A549 (cell line): ENCODE measurements at regions not wholly inside any gene's neighbourhood (a gene's known extent, or its start where the extent isn't known, plus 50 kb on each side); places are given as distances from the start of the nearest gene placed in this dataset.

Experiments used
- ATAC-seq, 2 experiments: fragments of 200-7000 bp in 1 of 2; fragments of >200 bp in 1 of 2; cut with Nextera tagmentation in 1 of 2; cut with Tn5 transposase in 1 of 2; 3 replicates each; pipeline versions ENCODE4 v1.8.0 to v1.9.1; 2018 to 2020; ENCODE audit warnings: mild to moderate bottlenecking in 1 of 2, moderate library complexity in 1 of 2
- CTCF ChIA-PET: fragments of 300-600 bp; sonication (Branson Sonifier 250); formaldehyde crosslinking; extraction: SDS; loops from one replicate; lab custom pipeline; 2021; ENCODE audit warnings: antibody characterized with exemption, inconsistent platforms; lab: Yijun Ruan, JAX
- POLR2A ChIA-PET: fragments of 350-600 bp; formaldehyde crosslinking; extraction: SDS; loops from one replicate; lab custom pipeline; 2021; ENCODE audit warnings: antibody characterized with exemption, inconsistent platforms; lab: Yijun Ruan, JAX
- DNase-seq, 2 experiments: peaks; one replicate each; pipeline versions ENCODE4 v3.0.0 to v3.0.0-alpha.2; 2011 to 2016; ENCODE audit warnings: low read depth in 1 of 2, low spot score in 1 of 2
- FAIRE-seq: peaks from 2 replicates; lab custom pipeline; 2011; peaks lifted over from hg19 to GRCh38; lab: Jason Lieb, UNC
- H3K27ac ChIP-seq, 2 experiments: fragments of >200 bp; sonication (Bioruptor Twin); formaldehyde crosslinking; 3 replicates each; pipeline ENCODE4 v1.5.1; 2016 to 2017
- H3K4me1 ChIP-seq: fragments of >200 bp; sonication (Bioruptor Twin); formaldehyde crosslinking; 3 replicates; pipeline ENCODE4 v1.6.1; 2016
- H3K4me2 ChIP-seq: fragments of >200 bp; sonication (Bioruptor Twin); formaldehyde crosslinking; 3 replicates; pipeline ENCODE4 v1.6.1; 2016
- H3K4me3 ChIP-seq: fragments of >200 bp; sonication (Bioruptor Twin); formaldehyde crosslinking; 3 replicates; pipeline ENCODE4 v1.5.1; 2016
- H3K9me3 ChIP-seq: fragments of >200 bp; sonication (Bioruptor Twin); formaldehyde crosslinking; 3 replicates; pipeline ENCODE4 v1.6.1; 2016
- ATOH8 ChIP-seq: fragments of 250-450 bp; sonication (Bioruptor Pico); IDR thresholded peaks from 2 replicates; pipeline ENCODE4 v1.5.0; 2020; ENCODE audit warnings: low read depth, mild to moderate bottlenecking, moderate library complexity
- BHLHE40 ChIP-seq: IDR thresholded peaks from 2 replicates; pipeline ENCODE4 v1.6.1; 2012; ENCODE audit warnings: low read depth, low read length, inconsistent platforms
- CEBPB ChIP-seq, 2 experiments: fragments of >200 bp in 1 of 2; sonication (Bioruptor Twin) in 1 of 2; formaldehyde crosslinking in 1 of 2; IDR thresholded peaks; 2 replicates each; pipeline ENCODE4 v1.6.1; 2012 to 2016
- CHD2 ChIP-seq: fragments of 150-350 bp; IDR thresholded peaks from 2 replicates; pipeline ENCODE4 v1.6.1; 2014; ENCODE audit warnings: low read length; ENCODE audit not compliant: partially characterized antibody
- CHD4 ChIP-seq: fragments of 200-600 bp; sonication (generic); IDR thresholded peaks from 2 replicates; pipeline ENCODE4 v1.6.1; 2016; ENCODE audit warnings: antibody characterized with exemption, mild to moderate bottlenecking, borderline replicate concordance
- E2F6 ChIP-seq: IDR thresholded peaks from 2 replicates; pipeline ENCODE4 v1.6.1; 2012; ENCODE audit warnings: low read depth, borderline replicate concordance
- EHF ChIP-seq: fragments of 250-450 bp; sonication (Bioruptor Pico); IDR thresholded peaks from 2 replicates; pipeline ENCODE4 v1.5.0; 2020; ENCODE audit warnings: mild to moderate bottlenecking
- ELK1 ChIP-seq: fragments of 150-350 bp; IDR thresholded peaks from 2 replicates; pipeline ENCODE4 v1.6.1; 2014; ENCODE audit warnings: low read depth, mild to moderate bottlenecking, low read length
- EP300 ChIP-seq, 2 experiments: fragments of >200 bp; sonication (Bioruptor Twin); formaldehyde crosslinking; IDR thresholded peaks; 2 replicates in 1 of 2; 3 replicates in 1 of 2; pipeline ENCODE4 v1.6.1; 2016 to 2017
- FOXS1 ChIP-seq: fragments of 250-450 bp; sonication (Bioruptor Pico); IDR thresholded peaks from 2 replicates; pipeline ENCODE4 v1.5.0; 2020; ENCODE audit warnings: mild to moderate bottlenecking, moderate library complexity
- HOXB5 ChIP-seq: fragments of 250-450 bp; sonication (Bioruptor Pico); IDR thresholded peaks from 2 replicates; pipeline ENCODE4 v1.5.0; 2020; ENCODE audit warnings: mild to moderate bottlenecking, moderate library complexity
- JUN ChIP-seq, 2 experiments: fragments of >200 bp; sonication (Bioruptor Twin); formaldehyde crosslinking; IDR thresholded peaks; 2 replicates in 1 of 2; 3 replicates in 1 of 2; pipeline ENCODE4 v1.6.1; 2016 to 2017
- MYC ChIP-seq: IDR thresholded peaks from 2 replicates; pipeline ENCODE4 v1.6.1; 2012; ENCODE audit warnings: mild to moderate bottlenecking, inconsistent platforms, low read length, improper control_type of control experiment, borderline replicate concordance
- NPAS2 ChIP-seq: fragments of 250-450 bp; sonication (Bioruptor Pico); IDR thresholded peaks from 2 replicates; pipeline ENCODE4 v1.8.0; 2022; ENCODE audit warnings: mild to moderate bottlenecking, moderate library complexity, borderline replicate concordance
- NR3C1 ChIP-seq: fragments of >200 bp; sonication (Bioruptor Twin); formaldehyde crosslinking; IDR thresholded peaks from 3 replicates; pipeline ENCODE4 v1.6.1; 2017
- PHF8 ChIP-seq: fragments of 200-600 bp; sonication (generic); IDR thresholded peaks from 2 replicates; pipeline ENCODE4 v1.6.1; 2016; ENCODE audit warnings: low read depth, mild to moderate bottlenecking, antibody characterized with exemption, moderate library complexity, borderline replicate concordance
- POLR2AphosphoS2 ChIP-seq: conservative IDR thresholded peaks from 2 replicates; pipeline ENCODE4 v1.6.1; 2012; ENCODE audit warnings: low read length, improper control_type of control experiment, inconsistent platforms
- RAD21 ChIP-seq, 2 experiments: fragments of >200 bp in 1 of 2; sonication (Bioruptor Twin) in 1 of 2; formaldehyde crosslinking in 1 of 2; IDR thresholded peaks in 1 of 2; conservative IDR thresholded peaks in 1 of 2; 2 replicates in 1 of 2; 3 replicates in 1 of 2; pipeline ENCODE4 v1.6.1; 2012 to 2018; ENCODE audit warnings: inconsistent platforms in 1 of 2
- RCOR1 ChIP-seq: fragments of 150-350 bp; IDR thresholded peaks from 2 replicates; pipeline ENCODE4 v1.6.1; 2014; ENCODE audit warnings: antibody characterized with exemption, low read length, low read depth
- RFX5 ChIP-seq: fragments of 450-650 bp; IDR thresholded peaks from 2 replicates; pipeline ENCODE4 v1.7.1; 2014; ENCODE audit warnings: antibody characterized with exemption, mild to moderate bottlenecking, moderate library complexity
- TFCP2L1 ChIP-seq: fragments of 250-450 bp; sonication (Bioruptor Pico); IDR thresholded peaks from 2 replicates; pipeline ENCODE4 v1.5.0; 2021; ENCODE audit warnings: mild to moderate bottlenecking
- ZFP36 ChIP-seq: fragments of 450-650 bp; IDR thresholded peaks from 2 replicates; pipeline ENCODE4 v1.6.1; 2014; ENCODE audit warnings: borderline replicate concordance; ENCODE audit not compliant: partially characterized antibody
- ZSCAN20 ChIP-seq: fragments of 250-450 bp; sonication (Bioruptor Pico); IDR thresholded peaks from 2 replicates; pipeline ENCODE4 v1.8.0; 2022; ENCODE audit warnings: mild to moderate bottlenecking, moderate library complexity
- WGBS: methylation state at CpG from one replicate; pipeline ENCODE4 v1.1.6; 2017; ENCODE audit errors: missing lambda C conversion rate; 5-methylcytosine and 5-hydroxymethylcytosine counted together
- TF ChIP-seq, protein P1 (sequence below): fragments of 450-650 bp; IDR thresholded peaks from 2 replicates; pipeline ENCODE4 v1.6.1; 2014; ENCODE audit warnings: antibody characterized with exemption
- TF ChIP-seq, protein P2 (sequence below): IDR thresholded peaks from 2 replicates; pipeline ENCODE4 v1.6.1; 2012

DNA sequence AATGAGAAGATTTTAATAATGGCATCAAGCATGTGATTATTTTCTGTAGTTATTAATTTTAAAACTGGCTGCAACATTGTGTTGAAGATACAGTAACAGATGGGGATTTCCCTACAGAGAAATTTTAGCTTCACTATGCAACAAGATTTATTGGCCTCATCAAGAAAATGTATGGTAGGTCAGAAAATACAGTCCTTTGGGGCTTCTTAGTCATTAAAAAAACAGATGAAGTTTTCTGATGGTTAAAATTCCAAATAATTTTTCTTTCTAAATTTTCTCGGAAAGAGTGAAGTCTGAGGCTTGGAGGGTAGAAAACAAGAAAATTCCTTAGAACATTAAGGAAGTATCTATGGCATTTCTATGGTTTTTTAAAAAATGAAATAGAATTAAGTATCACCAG lies 1790.8 kb upstream of the PCDH20 start:
- ATAC-seq, result no peak
- 65% methylated on average over 1 of the region's 1 CpG for WGBS
- no peak for FAIRE-seq
- Histone ChIP-seq H3K9me3 (no peaks in the 10 kb centered on the region), H3K4me3 (no peak overlapping the region), H3K27ac (no peak overlapping the region), H3K4me2 (no peak overlapping the region), H3K4me1 (no peaks in the 10 kb centered on the region)
- DNase-seq, result no peak
- POLR2A ChIA-PET, result no interaction called here
- TF ChIP-seq RAD21 (conservative IDR thresholded peaks at IDR 0.05 in 1 of 2, IDR thresholded peaks at IDR 0.05 in 1 of 2) (no peak), CHD4 (no peak), FOXS1 (no peak), ELK1 (no peak), RCOR1 (no peak), ZFP36 (no peak), ZSCAN20 (no peak), HOXB5 (no peak), CEBPB (IDR thresholded peaks at IDR 0.05) (no peak), RFX5 (no peak)
- TF ChIP-seq, protein P1, sequence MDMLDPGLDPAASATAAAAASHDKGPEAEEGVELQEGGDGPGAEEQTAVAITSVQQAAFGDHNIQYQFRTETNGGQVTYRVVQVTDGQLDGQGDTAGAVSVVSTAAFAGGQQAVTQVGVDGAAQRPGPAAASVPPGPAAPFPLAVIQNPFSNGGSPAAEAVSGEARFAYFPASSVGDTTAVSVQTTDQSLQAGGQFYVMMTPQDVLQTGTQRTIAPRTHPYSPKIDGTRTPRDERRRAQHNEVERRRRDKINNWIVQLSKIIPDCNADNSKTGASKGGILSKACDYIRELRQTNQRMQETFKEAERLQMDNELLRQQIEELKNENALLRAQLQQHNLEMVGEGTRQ, result no peak
- TF ChIP-seq, protein P2, sequence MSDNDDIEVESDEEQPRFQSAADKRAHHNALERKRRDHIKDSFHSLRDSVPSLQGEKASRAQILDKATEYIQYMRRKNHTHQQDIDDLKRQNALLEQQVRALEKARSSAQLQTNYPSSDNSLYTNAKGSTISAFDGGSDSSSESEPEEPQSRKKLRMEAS, result no peak
- CTCF ChIA-PET, result no interaction called here

DNA sequence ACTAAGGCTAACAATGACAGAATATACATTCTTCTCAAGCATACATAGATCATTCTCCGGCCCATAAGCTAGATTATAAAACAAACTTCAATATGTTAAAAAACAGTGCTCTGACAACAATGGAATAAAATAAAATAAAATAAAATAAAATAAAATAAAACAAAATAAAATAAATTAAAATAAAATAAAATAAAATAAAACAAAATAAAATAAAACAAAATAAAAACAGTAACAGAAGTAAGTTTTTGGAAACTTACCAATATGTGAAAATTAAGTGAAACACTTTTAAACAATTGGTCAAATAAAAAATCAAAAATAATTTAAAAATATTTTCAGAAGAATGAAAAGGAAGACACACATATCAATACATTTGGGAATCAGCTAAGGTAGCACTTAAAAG lies 1785.8 kb upstream of the PCDH20 start:
- no peaks in the 10 kb centered on the region for H3K9me3 ChIP-seq
- FAIRE-seq (no peak), ATAC-seq (no peak), DNase-seq (no peak)
- ChIA-PET POLR2A (no interaction called here), CTCF (no interaction called here)
- WGBS, result 90% methylated on average over 1 of the region's 1 CpG
- H3K4me2 ChIP-seq, result no peak overlapping the region
- H3K4me1 ChIP-seq, result no peaks in the 10 kb centered on the region
- no peak overlapping the region for H3K27ac ChIP-seq
- TF ChIP-seq MYC (no peak), ATOH8 (CRISPR knock-in tag) (no peak), RAD21 (conservative IDR thresholded peaks at IDR 0.05 in 1 of 2, IDR thresholded peaks at IDR 0.05 in 1 of 2) (no peak), TFCP2L1 (CRISPR knock-in tag) (no peak), RCOR1 (no peak), CHD2 (no peak), BHLHE40 (no peak), POLR2AphosphoS2 (no peak), ZFP36 (no peak), NPAS2 (CRISPR knock-in tag) (no peak), EP300 (IDR thresholded peaks at IDR 0.05) (no peak), NR3C1 (no peak), EHF (no peak), JUN (IDR thresholded peaks at IDR 0.05) (no peak), E2F6 (no peak), PHF8 (no peak)
- H3K4me3 ChIP-seq, result no peak overlapping the region
